Kidney glomerular epithelial cell (primary cell): ENCODE measurements at regions not wholly inside any gene's neighbourhood (a gene's known extent, or its start where the extent isn't known, plus 50 kb on each side); places are given as distances from the start of the nearest gene placed in this dataset.

Experiments
- DNase-seq: peaks from one replicate; lab custom pipeline; 2025; lab: John Stamatoyannopoulos, UW

- DNase-seq = peak; percentile 8
Observed at GRCh38 chr15:96736384-96736783, 405.9 kb downstream of the NR2F2 start.

- no peak for DNase-seq
Observed at GRCh38 chr15:96737408-96737807, 406.9 kb downstream of the NR2F2 start.

- DNase-seq = no peak
Observed at GRCh38 chr15:96746665-96747064, 416.2 kb downstream of the NR2F2 start.

GRCh38 chr15:96747291-96747690 is 416.8 kb downstream of the NR2F2 start:
- DNase-seq = no peak

GRCh38 chr15:96750361-96750760 is 419.9 kb downstream of the NR2F2 start:
- no peak for DNase-seq

GRCh38 chr15:96756146-96756545 is 425.6 kb downstream of the NR2F2 start:
- DNase-seq = no peak

- no peak for DNase-seq
Observed at GRCh38 chr15:96756656-96757055, 426.2 kb downstream of the NR2F2 start.

- no peak for DNase-seq
Observed at GRCh38 chr15:96762566-96762965, 432.1 kb downstream of the NR2F2 start.

GRCh38 chr15:96764501-96764900 is 434.0 kb downstream of the NR2F2 start:
- DNase-seq = no peak

- DNase-seq = no peak
Observed at GRCh38 chr15:96764946-96765345, 434.4 kb downstream of the NR2F2 start.

GRCh38 chr15:96766366-96766765 is 435.9 kb downstream of the NR2F2 start:
- DNase-seq = no peak

GRCh38 chr15:96767703-96768434 is 437.4 kb downstream of the NR2F2 start:
- DNase-seq = peak; percentile 90

GRCh38 chr15:96768435-96768789 is 437.9 kb downstream of the NR2F2 start:
- DNase-seq = no peak

GRCh38 chr15:96771035-96771434 is 440.5 kb downstream of the NR2F2 start:
- no peak for DNase-seq

- peak; percentile 3 for DNase-seq
Observed at GRCh38 chr15:96774216-96774615, 443.7 kb downstream of the NR2F2 start.

- DNase-seq = no peak
Observed at GRCh38 chr15:96783746-96784145, 453.2 kb downstream of the NR2F2 start.

GRCh38 chr15:96790004-96790403 is 459.5 kb downstream of the NR2F2 start:
- no peak for DNase-seq

- no peak for DNase-seq
Observed at GRCh38 chr15:96792216-96792615, 461.7 kb downstream of the NR2F2 start.

GRCh38 chr15:96796841-96797240 is 466.3 kb downstream of the NR2F2 start:
- DNase-seq = no peak

GRCh38 chr15:96801576-96802150 is 471.2 kb downstream of the NR2F2 start:
- DNase-seq = no peak

- no peak for DNase-seq
Observed at GRCh38 chr15:96802611-96803255, 472.2 kb downstream of the NR2F2 start.

GRCh38 chr15:96804754-96805153 is 474.3 kb downstream of the NR2F2 start:
- no peak for DNase-seq

GRCh38 chr15:96807361-96807760 is 476.9 kb downstream of the NR2F2 start:
- peak; percentile 32 for DNase-seq
